ENCODE measurements at regions not wholly inside any gene's neighbourhood (a gene's known extent, or its start where the extent isn't known, plus 50 kb on each side); places are given as distances from the start of the nearest gene placed in this dataset.
"Not testable (repeated sequence)": the region's sequence is repeated elsewhere in the genome, so short reads cannot be mapped to it uniquely, and the experiment has no call there.

DNA sequence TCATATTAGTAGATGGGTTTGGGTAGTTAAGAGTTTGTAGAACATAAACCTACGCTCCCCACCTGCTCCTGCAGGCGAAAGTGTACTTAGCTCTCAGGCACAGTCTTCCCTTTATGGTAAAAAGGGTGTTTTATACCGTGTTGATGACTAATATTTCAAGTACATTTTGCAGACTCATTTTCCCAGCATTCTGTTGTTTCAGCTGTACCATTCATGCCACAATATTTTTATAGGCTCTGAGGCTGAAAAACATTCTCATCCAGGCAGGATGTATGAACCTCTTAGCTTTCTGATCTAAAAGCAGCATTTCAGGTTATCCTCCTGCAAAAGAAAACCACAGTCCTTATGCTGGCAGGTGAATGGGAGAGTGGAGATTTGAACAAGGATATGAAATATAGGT lies 231.4 kb downstream of the NR2F1-AS1 start:
- Histone ChIP-seq H3K9me3 (no peaks in the 10 kb centered on the region), H3K4me3 (no peak overlapping the region), H3K27me3 (no peaks in the 10 kb centered on the region), H3K27ac (no peak overlapping the region), H3K4me1 (no peaks in the 10 kb centered on the region), H3K36me3 (no peaks in the 10 kb centered on the region)
- DNase-seq: no peak
- TF ChIP-seq, protein P1, sequence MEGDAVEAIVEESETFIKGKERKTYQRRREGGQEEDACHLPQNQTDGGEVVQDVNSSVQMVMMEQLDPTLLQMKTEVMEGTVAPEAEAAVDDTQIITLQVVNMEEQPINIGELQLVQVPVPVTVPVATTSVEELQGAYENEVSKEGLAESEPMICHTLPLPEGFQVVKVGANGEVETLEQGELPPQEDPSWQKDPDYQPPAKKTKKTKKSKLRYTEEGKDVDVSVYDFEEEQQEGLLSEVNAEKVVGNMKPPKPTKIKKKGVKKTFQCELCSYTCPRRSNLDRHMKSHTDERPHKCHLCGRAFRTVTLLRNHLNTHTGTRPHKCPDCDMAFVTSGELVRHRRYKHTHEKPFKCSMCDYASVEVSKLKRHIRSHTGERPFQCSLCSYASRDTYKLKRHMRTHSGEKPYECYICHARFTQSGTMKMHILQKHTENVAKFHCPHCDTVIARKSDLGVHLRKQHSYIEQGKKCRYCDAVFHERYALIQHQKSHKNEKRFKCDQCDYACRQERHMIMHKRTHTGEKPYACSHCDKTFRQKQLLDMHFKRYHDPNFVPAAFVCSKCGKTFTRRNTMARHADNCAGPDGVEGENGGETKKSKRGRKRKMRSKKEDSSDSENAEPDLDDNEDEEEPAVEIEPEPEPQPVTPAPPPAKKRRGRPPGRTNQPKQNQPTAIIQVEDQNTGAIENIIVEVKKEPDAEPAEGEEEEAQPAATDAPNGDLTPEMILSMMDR (IDR thresholded peaks at IDR 0.05): no peak
- intact Hi-C loops (cut with DNase I; ENCODE audit: low total_unique reads): no loop called here

DNA sequence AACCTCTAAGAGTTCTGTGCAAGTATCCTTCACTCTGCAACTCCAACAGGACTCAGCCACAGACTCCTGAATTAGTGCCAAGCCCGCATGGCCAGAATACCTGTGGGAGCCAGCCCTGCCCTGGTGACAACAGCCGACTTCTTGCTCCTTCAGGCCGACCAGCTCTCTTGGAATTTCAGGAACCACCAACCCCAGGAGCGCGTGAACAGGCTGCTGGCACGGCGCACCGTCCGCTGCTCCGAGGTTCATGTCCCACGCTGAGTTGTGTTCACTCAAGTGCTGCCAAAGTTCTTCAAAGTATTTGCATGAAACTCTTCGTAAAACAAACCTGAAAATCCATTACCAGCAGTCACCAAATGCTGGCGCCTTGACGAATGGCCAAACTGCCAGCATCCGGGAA lies 232.8 kb downstream of the NR2F1-AS1 start:
- no peaks in the 10 kb centered on the region for H3K4me1 ChIP-seq
- H3K27me3 ChIP-seq: no peaks in the 10 kb centered on the region
- H3K36me3 ChIP-seq: no peaks in the 10 kb centered on the region
- intact Hi-C loops (cut with DNase I; ENCODE audit: low total_unique reads): no loop called here
- TF ChIP-seq, protein P1 (IDR thresholded peaks at IDR 0.05): no peak
- no peak for DNase-seq
- no peak overlapping the region for H3K27ac ChIP-seq
- no peaks in the 10 kb centered on the region for H3K9me3 ChIP-seq
- no peak overlapping the region for H3K4me3 ChIP-seq

DNA sequence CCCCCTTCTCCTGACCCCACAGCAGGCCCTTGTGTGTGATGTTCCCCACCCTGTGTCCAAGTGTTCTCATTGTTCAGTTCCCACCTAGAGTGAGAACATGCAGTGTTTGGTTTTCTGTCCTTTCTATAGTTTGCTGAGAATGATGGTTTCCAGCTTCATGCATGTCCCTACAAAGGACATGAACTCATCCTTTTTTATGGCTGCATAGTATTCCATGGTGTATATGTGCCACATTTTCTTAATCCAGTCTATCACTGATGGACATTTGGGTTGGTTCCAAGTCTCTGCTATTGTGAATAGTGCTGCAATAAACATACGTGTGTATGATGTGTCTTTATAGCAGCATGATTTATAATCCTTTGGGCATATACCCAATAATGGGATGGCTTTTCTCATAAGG lies 234.2 kb downstream of the NR2F1-AS1 start:
- H3K36me3 ChIP-seq; intact Hi-C loops (cut with DNase I; ENCODE audit: low total_unique reads); H3K27ac ChIP-seq; H3K27me3 ChIP-seq; H3K4me1 ChIP-seq; DNase-seq; H3K4me3 ChIP-seq; H3K9me3 ChIP-seq: not testable (repeated sequence)

- TF ChIP-seq, protein P1 (IDR thresholded peaks at IDR 0.05): no peak
- H3K9me3 ChIP-seq: no peaks in the 10 kb centered on the region
- no peaks in the 10 kb centered on the region for H3K4me1 ChIP-seq
- no peaks in the 10 kb centered on the region for H3K36me3 ChIP-seq
- intact Hi-C loops (cut with DNase I; ENCODE audit: low total_unique reads): no loop called here
- no peak overlapping the region for H3K27ac ChIP-seq
- H3K4me3 ChIP-seq: no peak overlapping the region
- no peak for DNase-seq
- H3K27me3 ChIP-seq: no peaks in the 10 kb centered on the region
Measured at GRCh38 chr5:93346301-93346700, 234.7 kb downstream of the NR2F1-AS1 start.

GRCh38 chr5:93343570-93343969 lies 237.4 kb downstream of the NR2F1-AS1 start:
- Histone ChIP-seq H3K4me3 (no peak overlapping the region), H3K36me3 (no peaks in the 10 kb centered on the region), H3K27me3 (no peaks in the 10 kb centered on the region), H3K4me1 (no peaks in the 10 kb centered on the region), H3K27ac (no peak overlapping the region), H3K9me3 (no peaks in the 10 kb centered on the region)
- no peak for DNase-seq
- intact Hi-C loops (cut with DNase I; ENCODE audit: low total_unique reads): no loop called here
- TF ChIP-seq, protein P1 (IDR thresholded peaks at IDR 0.05): no peak

DNA sequence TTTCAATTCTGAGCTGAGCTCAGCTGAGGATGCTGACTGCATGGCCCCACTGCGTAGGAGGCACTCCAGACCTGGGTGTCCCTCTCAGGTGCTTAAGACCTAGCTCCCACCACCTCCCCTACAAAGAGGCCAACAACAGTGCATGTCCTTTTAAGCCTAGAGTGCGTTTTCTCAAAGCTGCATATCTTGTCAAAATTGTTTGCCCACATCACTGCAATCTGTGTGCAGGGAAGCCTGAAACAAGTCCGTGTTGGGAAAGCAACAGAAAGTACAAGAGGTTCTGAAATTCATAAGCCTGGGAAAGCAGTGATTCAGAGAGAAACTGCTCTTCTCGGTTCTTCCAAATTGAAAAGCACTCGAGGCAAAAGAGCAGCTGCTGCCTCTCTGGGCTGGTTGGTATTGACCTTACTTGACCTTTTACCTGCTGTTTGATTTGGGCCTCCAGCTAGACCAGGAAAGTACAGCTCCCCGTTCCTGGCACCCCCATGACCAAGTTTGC lies 238.4 kb downstream of the NR2F1-AS1 start:
- no peak overlapping the region for H3K4me3 ChIP-seq
- intact Hi-C loops (cut with DNase I; ENCODE audit: low total_unique reads): no loop called here
- DNase-seq: no peak
- H3K4me1 ChIP-seq: no peaks in the 10 kb centered on the region
- no peaks in the 10 kb centered on the region for H3K36me3 ChIP-seq
- H3K27ac ChIP-seq: no peak overlapping the region
- no peaks in the 10 kb centered on the region for H3K27me3 ChIP-seq
- no peaks in the 10 kb centered on the region for H3K9me3 ChIP-seq
- TF ChIP-seq, protein P1 (IDR thresholded peaks at IDR 0.05): no peak

Measured in tibial artery (tissue), 4 donors.